Loucy (cell line): ENCODE measurements at regions not wholly inside any gene's neighbourhood (a gene's known extent, or its start where the extent isn't known, plus 50 kb on each side); places are given as distances from the start of the nearest gene placed in this dataset.

Experiments
- H2AFZ ChIP-seq: fragments of 200-600 bp; sonication (generic); 2 replicates; pipeline ENCODE4 v1.6.0; 2016; ENCODE audit warnings: antibody characterized with exemption, mild to moderate bottlenecking, low read length, moderate library complexity
- H3F3A ChIP-seq: fragments of 200-600 bp; 2 replicates; pipeline ENCODE4 v1.6.0; 2016; ENCODE audit warnings: antibody characterized with exemption, low read depth, mild to moderate bottlenecking
- H3K27me3 ChIP-seq: fragments of 200-600 bp; sonication (generic); 2 replicates; pipeline ENCODE4 v1.6.1; 2014; ENCODE audit warnings: low read length, mild to moderate bottlenecking; ENCODE audit not compliant: insufficient read depth, poor library complexity, severe bottlenecking
- H3K36me3 ChIP-seq: fragments of 200-600 bp; sonication (generic); 2 replicates; pipeline ENCODE4 v1.6.1; 2016; ENCODE audit warnings: low read length; ENCODE audit not compliant: insufficient read depth
- H3K4me1 ChIP-seq: fragments of 200-600 bp; sonication (generic); 2 replicates; pipeline ENCODE4 v1.5.1; 2014; ENCODE audit warnings: low read length, mild to moderate bottlenecking; ENCODE audit not compliant: insufficient read depth, poor library complexity, severe bottlenecking
- H3K4me2 ChIP-seq: fragments of 200-600 bp; sonication (generic); 2 replicates; pipeline ENCODE4 v1.6.0; 2014; ENCODE audit warnings: antibody characterized with exemption, low read length, low read depth, mild to moderate bottlenecking; ENCODE audit not compliant: poor library complexity, severe bottlenecking
- H3K4me3 ChIP-seq: fragments of 200-600 bp; sonication (generic); 2 replicates; pipeline ENCODE4 v1.5.1; 2014; ENCODE audit warnings: low read length, mild to moderate bottlenecking, mixed read lengths; ENCODE audit not compliant: poor library complexity, severe bottlenecking
- H3K79me2 ChIP-seq: fragments of 200-600 bp; sonication (generic); 2 replicates; pipeline ENCODE4 v1.6.1; 2014; ENCODE audit warnings: low read length; ENCODE audit not compliant: insufficient read depth
- H3K9ac ChIP-seq: fragments of 200-600 bp; sonication (generic); 2 replicates; pipeline ENCODE4 v1.6.0; 2014; ENCODE audit warnings: mild to moderate bottlenecking, low read depth, low read length, moderate library complexity; ENCODE audit not compliant: poor library complexity, severe bottlenecking
- H3K9me2 ChIP-seq: fragments of 200-600 bp; sonication (generic); replicated peaks from 2 replicates; pipeline ENCODE4 v1.6.1; 2016; ENCODE audit warnings: low read depth, low read length, mixed read lengths
- H3K9me3 ChIP-seq: fragments of 200-600 bp; sonication (generic); 2 replicates; pipeline ENCODE4 v1.6.1; 2014; ENCODE audit warnings: mild to moderate bottlenecking, antibody characterized with exemption, low read length, low read depth; ENCODE audit not compliant: insufficient read depth
- H4K20me1 ChIP-seq: fragments of 200-600 bp; sonication (generic); 2 replicates; pipeline ENCODE4 v1.6.0; 2014; ENCODE audit warnings: antibody characterized with exemption, low read length, mild to moderate bottlenecking; ENCODE audit not compliant: insufficient read depth, poor library complexity, severe bottlenecking
- CTCF ChIP-seq: fragments of 200-600 bp; sonication (generic); conservative IDR thresholded peaks from 2 replicates; pipeline ENCODE4 v1.5.1; 2014; ENCODE audit warnings: mild to moderate bottlenecking, antibody characterized with exemption, low read length
- EZH2phosphoT487 ChIP-seq: fragments of 200-600 bp; IDR thresholded peaks from 2 replicates; pipeline ENCODE4 v1.6.1; 2018; ENCODE audit warnings: antibody characterized with exemption, mild to moderate bottlenecking, moderate library complexity, borderline replicate concordance

- Histone ChIP-seq H3K9ac (no peak overlapping the region), H3K36me3 (no peaks in the 10 kb centered on the region), H3K9me2 (no peaks in the 10 kb centered on the region)
These were observed 265.3 kb upstream of the CTNND2 start for GRCh38 chr5:12169536-12169935.

GRCh38 chr5:12162863-12163262 lies 258.6 kb upstream of the CTNND2 start:
- H2AFZ ChIP-seq: no peak overlapping the region
- H3K4me1 ChIP-seq: no peaks in the 10 kb centered on the region
- no peaks in the 10 kb centered on the region for H3F3A ChIP-seq
- H3K79me2 ChIP-seq: no peaks in the 10 kb centered on the region
- H3K27me3 ChIP-seq: no peaks in the 10 kb centered on the region
- no peak overlapping the region for H3K4me2 ChIP-seq
- H3K36me3 ChIP-seq: no peaks in the 10 kb centered on the region
- H4K20me1 ChIP-seq: no peaks in the 10 kb centered on the region
- H3K9me3 ChIP-seq: no peaks in the 10 kb centered on the region
- H3K9me2 ChIP-seq: no peaks in the 10 kb centered on the region
- TF ChIP-seq CTCF (no peak), EZH2phosphoT487 (no peak)
- no peak overlapping the region for H3K4me3 ChIP-seq
- H3K9ac ChIP-seq: no peak overlapping the region

More at GRCh38 chr5:12169536-12169935, 265.3 kb upstream of the CTNND2 start:
- Histone ChIP-seq H4K20me1 (no peaks in the 10 kb centered on the region), H3K27me3 (no peaks in the 10 kb centered on the region), H3K79me2 (no peaks in the 10 kb centered on the region), H3K4me1 (no peaks in the 10 kb centered on the region), H3F3A (no peaks in the 10 kb centered on the region), H3K4me3 (no peak overlapping the region), H3K4me2 (no peak overlapping the region), H3K9me3 (no peaks in the 10 kb centered on the region), H2AFZ (no peak overlapping the region)
- TF ChIP-seq EZH2phosphoT487 (no peak), CTCF (no peak)

- Histone ChIP-seq H3K27me3 (no peaks in the 10 kb centered on the region), H4K20me1 (no peaks in the 10 kb centered on the region), H3K4me2 (no peak overlapping the region), H3K79me2 (no peaks in the 10 kb centered on the region), H3K9ac (no peak overlapping the region), H3K4me1 (no peaks in the 10 kb centered on the region), H2AFZ (no peak overlapping the region), H3K9me3 (0 out of 2 replicates have a peak, but pooled peaks cover 4% of the 10 kb centered on the region), H3F3A (no peaks in the 10 kb centered on the region), H3K9me2 (no peaks in the 10 kb centered on the region), H3K36me3 (no peaks in the 10 kb centered on the region), H3K4me3 (no peak overlapping the region)
- no peak for TF ChIP-seq EZH2phosphoT487
- no peak for TF ChIP-seq CTCF
These were observed 243.3 kb upstream of the CTNND2 start for GRCh38 chr5:12147513-12147912.
